Thyroid gland (tissue), 4 donors: ENCODE measurements at regions not wholly inside any gene's neighbourhood (a gene's known extent, or its start where the extent isn't known, plus 50 kb on each side); places are given as distances from the start of the nearest gene placed in this dataset.

ENCODE experiments used
- POLR2A ChIP-seq, 2 donors: fragments of 450-650 bp; IDR thresholded peaks; one replicate each; pipeline ENCODE4 v1.6.1; 2017; ENCODE audit warnings: antibody characterized with exemption in 2 of 2, mild to moderate bottlenecking in 2 of 2, moderate library complexity in 1 of 2
- TF ChIP-seq, protein P1 (sequence below), 6 experiments: fragments of 200-600 bp in 3 of 6; fragments of 450-650 bp in 3 of 6; sonication (generic) in 3 of 6; IDR thresholded peaks; one replicate each; pipeline ENCODE4 v1.5.1; 2016 to 2019; ENCODE audit warnings: antibody characterized with exemption in 6 of 6, mild to moderate bottlenecking in 2 of 6, inconsistent platforms in 1 of 6, moderate library complexity in 1 of 6

DNA sequence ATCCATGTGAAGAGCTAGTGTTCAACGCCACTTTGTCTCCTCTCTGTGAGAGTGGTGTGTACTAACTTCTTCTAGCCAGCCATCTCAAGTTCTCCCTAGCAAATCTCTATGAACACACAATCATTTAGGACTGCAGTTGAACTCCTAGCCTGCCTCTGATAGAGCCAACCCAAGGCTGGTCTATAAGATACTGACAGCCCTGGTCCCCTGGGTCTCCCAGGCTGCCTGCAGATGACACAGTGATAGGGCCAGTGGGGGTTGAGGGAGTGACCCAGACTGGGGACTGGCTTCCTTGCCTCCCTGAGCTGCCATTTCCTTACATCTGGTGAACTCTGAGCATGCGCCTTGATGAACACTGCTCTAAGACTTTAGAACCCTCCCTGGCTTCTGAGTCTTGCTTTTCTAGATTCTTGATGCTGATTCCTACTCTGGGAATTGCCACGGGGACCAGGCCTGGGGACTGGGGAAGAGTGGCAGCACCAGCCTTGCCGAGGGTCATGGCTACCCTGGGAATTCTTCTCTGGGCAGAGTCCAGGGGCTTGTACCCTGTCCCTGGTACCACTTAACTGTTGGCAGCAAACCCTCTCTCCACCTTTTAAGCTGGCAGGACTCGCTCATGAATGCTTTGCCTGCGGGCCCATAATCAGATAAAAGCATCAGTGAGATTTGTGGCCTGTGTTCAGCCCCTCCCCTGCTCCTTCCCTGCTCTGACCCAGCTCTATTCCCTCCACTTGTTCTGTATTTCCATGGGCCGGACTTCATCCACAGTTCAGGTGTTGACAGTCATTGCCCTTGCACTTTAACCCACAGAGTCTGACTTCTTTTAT lies 130.8 kb upstream of the CHD6 start:
- TF ChIP-seq, protein P1, sequence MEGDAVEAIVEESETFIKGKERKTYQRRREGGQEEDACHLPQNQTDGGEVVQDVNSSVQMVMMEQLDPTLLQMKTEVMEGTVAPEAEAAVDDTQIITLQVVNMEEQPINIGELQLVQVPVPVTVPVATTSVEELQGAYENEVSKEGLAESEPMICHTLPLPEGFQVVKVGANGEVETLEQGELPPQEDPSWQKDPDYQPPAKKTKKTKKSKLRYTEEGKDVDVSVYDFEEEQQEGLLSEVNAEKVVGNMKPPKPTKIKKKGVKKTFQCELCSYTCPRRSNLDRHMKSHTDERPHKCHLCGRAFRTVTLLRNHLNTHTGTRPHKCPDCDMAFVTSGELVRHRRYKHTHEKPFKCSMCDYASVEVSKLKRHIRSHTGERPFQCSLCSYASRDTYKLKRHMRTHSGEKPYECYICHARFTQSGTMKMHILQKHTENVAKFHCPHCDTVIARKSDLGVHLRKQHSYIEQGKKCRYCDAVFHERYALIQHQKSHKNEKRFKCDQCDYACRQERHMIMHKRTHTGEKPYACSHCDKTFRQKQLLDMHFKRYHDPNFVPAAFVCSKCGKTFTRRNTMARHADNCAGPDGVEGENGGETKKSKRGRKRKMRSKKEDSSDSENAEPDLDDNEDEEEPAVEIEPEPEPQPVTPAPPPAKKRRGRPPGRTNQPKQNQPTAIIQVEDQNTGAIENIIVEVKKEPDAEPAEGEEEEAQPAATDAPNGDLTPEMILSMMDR (IDR thresholded peaks at IDR 0.05): no peak
- TF ChIP-seq POLR2A (IDR thresholded peaks at IDR 0.05): no peak
